K562 (cell line): ENCODE measurements at regions not wholly inside any gene's neighbourhood (a gene's known extent, or its start where the extent isn't known, plus 50 kb on each side); places are given as distances from the start of the nearest gene placed in this dataset.

ENCODE experiments used
- ARNT ChIP-seq, 2 experiments: fragments of 450-650 bp; IDR thresholded peaks; 2 replicates each; pipeline ENCODE4 v1.6.1; 2016; ENCODE audit warnings: mild to moderate bottlenecking in 1 of 2
- KAT2B ChIP-seq: IDR thresholded peaks from one replicate; pipeline ENCODE4 v1.6.1; 2012; ENCODE audit warnings: low read depth, mild to moderate bottlenecking, control low read depth, inconsistent platforms, low read length, moderate library complexity
- NCOA1 ChIP-seq: fragments of 450-650 bp; IDR thresholded peaks from 2 replicates; pipeline ENCODE4 v1.6.1; 2016; ENCODE audit warnings: low read depth
- PHF21A ChIP-seq: fragments of 450-650 bp; IDR thresholded peaks from 2 replicates; pipeline ENCODE4 v1.6.1; 2017; ENCODE audit warnings: low read depth, borderline replicate concordance
- PPARD ChIP-seq: fragments of 250-450 bp; sonication (Bioruptor Pico); IDR thresholded peaks from 2 replicates; pipeline ENCODE4 v1.8.0; 2022; ENCODE audit warnings: inconsistent platforms, mild to moderate bottlenecking, moderate library complexity
- SAFB ChIP-seq: fragments of 200-400 bp; formaldehyde crosslinking; IDR thresholded peaks from 2 replicates; pipeline ENCODE4 v1.6.1; 2017; ENCODE audit warnings: low read depth, low read length, borderline replicate concordance
- SMAD4 ChIP-seq: fragments of 250-450 bp; sonication (Bioruptor Pico); conservative IDR thresholded peaks from 2 replicates; pipeline ENCODE4 v1.8.0; 2021; ENCODE audit warnings: inconsistent platforms, mild to moderate bottlenecking, moderate library complexity
- TEAD1 ChIP-seq, 2 experiments: fragments of 450-650 bp in 1 of 2; sonication (generic) in 1 of 2; formaldehyde crosslinking; IDR thresholded peaks; 2 replicates each; pipeline versions ENCODE4 v1.4.0 to v1.8.0; 2020 to 2022; ENCODE audit warnings: mild to moderate bottlenecking in 2 of 2, missing genetic modification reagents in 1 of 2
- ZC3H4 ChIP-seq: sonication (generic); formaldehyde crosslinking; IDR thresholded peaks from 2 replicates; pipeline ENCODE4 v1.9.0; 2021; ENCODE audit warnings: missing genetic modification reagents, borderline replicate concordance
- ZKSCAN3 ChIP-seq: fragments of 250-450 bp; sonication (Bioruptor Pico); IDR thresholded peaks from 2 replicates; pipeline ENCODE4 v1.4.0; 2020
- ZNF445 ChIP-seq: fragments of 250-450 bp; sonication (Bioruptor Pico); IDR thresholded peaks from 2 replicates; pipeline ENCODE4 v1.4.0; 2020; ENCODE audit warnings: low read depth, mild to moderate bottlenecking, moderate library complexity
- ZNF695 ChIP-seq: fragments of 450-650 bp; formaldehyde crosslinking; IDR thresholded peaks from 2 replicates; pipeline ENCODE4 v1.4.0; 2020; ENCODE audit warnings: mild to moderate bottlenecking, moderate library complexity
- TF ChIP-seq, protein P1 (sequence below): sonication (generic); formaldehyde crosslinking; IDR thresholded peaks from 2 replicates; pipeline ENCODE4 v1.8.1; 2023; ENCODE audit warnings: mild to moderate bottlenecking, missing genetic modification reagents
- TF ChIP-seq, protein P2 (sequence below): fragments of 250-450 bp; sonication (Bioruptor Pico); IDR thresholded peaks from 2 replicates; pipeline ENCODE4 v1.8.0; 2021; ENCODE audit warnings: borderline replicate concordance, mild to moderate bottlenecking, moderate library complexity; ENCODE audit not compliant: poor library complexity, severe bottlenecking
- TF ChIP-seq, protein P3 (sequence below): fragments of 450-650 bp; formaldehyde crosslinking; IDR thresholded peaks from 2 replicates; pipeline ENCODE4 v1.4.0; 2020; ENCODE audit warnings: mild to moderate bottlenecking, moderate library complexity
- TF ChIP-seq, protein P4 (sequence below): fragments of 450-650 bp; conservative IDR thresholded peaks from 2 replicates; pipeline ENCODE4 v1.6.1; 2016; ENCODE audit warnings: missing genetic modification characterization, low read depth, mild to moderate bottlenecking, missing compliant biosample characterization, moderate library complexity

DNA sequence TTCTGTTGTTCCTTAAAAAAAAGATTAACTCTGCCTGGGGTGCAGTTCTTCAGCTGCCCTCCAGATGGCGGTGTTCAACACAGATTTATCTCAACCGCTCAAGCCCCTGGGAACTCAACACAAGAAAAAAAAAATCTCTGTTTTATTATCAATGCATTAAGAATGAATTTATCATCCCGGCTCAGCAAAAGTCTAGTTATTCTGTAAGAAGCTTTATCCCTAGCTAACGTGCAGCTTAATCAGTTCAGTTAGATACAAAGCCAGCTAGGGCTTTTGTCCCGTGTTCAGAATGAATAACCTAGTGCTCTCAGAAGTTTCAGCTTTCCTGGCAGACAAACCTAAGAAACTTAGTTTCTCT is 475.9 kb upstream of the CCL2 start (continued):
- TF ChIP-seq PPARD (CRISPR knock-in tag) (no peak), PHF21A (peak; percentile 85; the same call in 1 of the 2 replicates), SMAD4 (CRISPR knock-in tag) (no peak), KAT2B (no peak), ARNT (IDR thresholded peaks at IDR 0.05) (no peak), ZNF695 (CRISPR knock-in tag) (no peak), SAFB (no peak), TEAD1 (CRISPR knock-in tag; IDR thresholded peaks at IDR 0.05) (no peak), ZNF445 (CRISPR knock-in tag) (no peak), ZKSCAN3 (CRISPR knock-in tag) (no peak), NCOA1 (no peak), ZC3H4 (CRISPR knock-in tag) (no peak)
- TF ChIP-seq, protein P1, sequence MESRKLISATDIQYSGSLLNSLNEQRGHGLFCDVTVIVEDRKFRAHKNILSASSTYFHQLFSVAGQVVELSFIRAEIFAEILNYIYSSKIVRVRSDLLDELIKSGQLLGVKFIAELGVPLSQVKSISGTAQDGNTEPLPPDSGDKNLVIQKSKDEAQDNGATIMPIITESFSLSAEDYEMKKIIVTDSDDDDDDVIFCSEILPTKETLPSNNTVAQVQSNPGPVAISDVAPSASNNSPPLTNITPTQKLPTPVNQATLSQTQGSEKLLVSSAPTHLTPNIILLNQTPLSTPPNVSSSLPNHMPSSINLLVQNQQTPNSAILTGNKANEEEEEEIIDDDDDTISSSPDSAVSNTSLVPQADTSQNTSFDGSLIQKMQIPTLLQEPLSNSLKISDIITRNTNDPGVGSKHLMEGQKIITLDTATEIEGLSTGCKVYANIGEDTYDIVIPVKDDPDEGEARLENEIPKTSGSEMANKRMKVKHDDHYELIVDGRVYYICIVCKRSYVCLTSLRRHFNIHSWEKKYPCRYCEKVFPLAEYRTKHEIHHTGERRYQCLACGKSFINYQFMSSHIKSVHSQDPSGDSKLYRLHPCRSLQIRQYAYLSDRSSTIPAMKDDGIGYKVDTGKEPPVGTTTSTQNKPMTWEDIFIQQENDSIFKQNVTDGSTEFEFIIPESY (CRISPR knock-in tag) = no peak
- TF ChIP-seq, protein P2, sequence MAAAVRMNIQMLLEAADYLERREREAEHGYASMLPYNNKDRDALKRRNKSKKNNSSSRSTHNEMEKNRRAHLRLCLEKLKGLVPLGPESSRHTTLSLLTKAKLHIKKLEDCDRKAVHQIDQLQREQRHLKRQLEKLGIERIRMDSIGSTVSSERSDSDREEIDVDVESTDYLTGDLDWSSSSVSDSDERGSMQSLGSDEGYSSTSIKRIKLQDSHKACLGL = no peak
- TF ChIP-seq, protein P3, sequence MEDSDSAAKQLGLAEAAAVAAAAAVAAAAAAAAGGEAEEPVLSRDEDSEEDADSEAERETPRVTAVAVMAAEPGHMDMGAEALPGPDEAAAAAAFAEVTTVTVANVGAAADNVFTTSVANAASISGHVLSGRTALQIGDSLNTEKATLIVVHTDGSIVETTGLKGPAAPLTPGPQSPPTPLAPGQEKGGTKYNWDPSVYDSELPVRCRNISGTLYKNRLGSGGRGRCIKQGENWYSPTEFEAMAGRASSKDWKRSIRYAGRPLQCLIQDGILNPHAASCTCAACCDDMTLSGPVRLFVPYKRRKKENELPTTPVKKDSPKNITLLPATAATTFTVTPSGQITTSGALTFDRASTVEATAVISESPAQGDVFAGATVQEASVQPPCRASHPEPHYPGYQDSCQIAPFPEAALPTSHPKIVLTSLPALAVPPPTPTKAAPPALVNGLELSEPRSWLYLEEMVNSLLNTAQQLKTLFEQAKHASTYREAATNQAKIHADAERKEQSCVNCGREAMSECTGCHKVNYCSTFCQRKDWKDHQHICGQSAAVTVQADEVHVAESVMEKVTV (CRISPR knock-in tag) = peak; percentile 76
- TF ChIP-seq, protein P4, sequence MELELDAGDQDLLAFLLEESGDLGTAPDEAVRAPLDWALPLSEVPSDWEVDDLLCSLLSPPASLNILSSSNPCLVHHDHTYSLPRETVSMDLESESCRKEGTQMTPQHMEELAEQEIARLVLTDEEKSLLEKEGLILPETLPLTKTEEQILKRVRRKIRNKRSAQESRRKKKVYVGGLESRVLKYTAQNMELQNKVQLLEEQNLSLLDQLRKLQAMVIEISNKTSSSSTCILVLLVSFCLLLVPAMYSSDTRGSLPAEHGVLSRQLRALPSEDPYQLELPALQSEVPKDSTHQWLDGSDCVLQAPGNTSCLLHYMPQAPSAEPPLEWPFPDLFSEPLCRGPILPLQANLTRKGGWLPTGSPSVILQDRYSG (tag) = no peak
